ENCODE measurements at regions not wholly inside any gene's neighbourhood (a gene's known extent, or its start where the extent isn't known, plus 50 kb on each side); places are given as distances from the start of the nearest gene placed in this dataset.

DNA sequence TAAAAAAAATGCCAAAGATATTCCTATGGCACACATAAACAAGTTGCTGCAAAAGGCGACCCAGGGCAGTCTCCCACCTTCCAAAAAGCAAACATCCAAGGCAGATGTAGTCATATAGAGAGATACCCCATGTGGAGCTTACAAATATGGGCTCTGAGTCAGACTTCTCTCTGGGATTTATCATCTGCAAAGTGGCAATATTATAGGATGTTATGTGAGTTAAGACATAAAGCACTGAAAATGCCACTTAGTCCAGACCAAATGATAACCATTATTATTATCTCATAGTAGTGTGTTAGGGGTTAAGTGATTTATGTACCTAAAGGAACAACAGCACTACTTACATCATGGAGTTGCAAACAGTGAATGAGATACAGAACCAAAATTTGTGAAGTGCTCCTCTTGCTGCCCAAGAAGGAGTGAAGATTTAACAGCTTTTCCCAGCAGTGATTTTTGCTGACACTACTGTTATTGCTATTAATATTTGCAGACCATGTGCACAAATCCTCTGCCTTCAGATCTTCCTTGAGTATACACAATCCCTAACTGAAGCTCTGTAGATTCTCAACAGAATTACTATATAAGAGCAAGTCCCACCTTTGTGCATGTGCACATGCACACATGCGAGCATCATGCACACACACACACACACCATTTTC is 560.0 kb upstream of the SALL1 start:
- 100% methylated on average over 1 of the region's 2 CpGs; no CpG with 5 or more reads in 1 of the 2 experiments for WGBS, 2 experiments (ENCODE audit: insufficient coverage in 2 of 2)
- Histone ChIP-seq H3K36me3 (ENCODE audit: control insufficient read depth, insufficient read depth, low read length) (no peaks in the 10 kb centered on the region), H3K27ac (ENCODE audit: low read depth, low read length, severe bottlenecking) (no peak overlapping the region), H3K9me3 (ENCODE audit: control insufficient read depth, low read length) (peaks cover 10% of the 10 kb centered on the region), H3K4me1 (ENCODE audit: control insufficient read depth, insufficient read depth, low read length, poor library complexity, severe bottlenecking) (no peaks in the 10 kb centered on the region), H3K4me3 (ENCODE audit: extremely low read depth, insufficient read depth, low read length, poor library complexity, severe bottlenecking) (no peak overlapping the region)

DNA sequence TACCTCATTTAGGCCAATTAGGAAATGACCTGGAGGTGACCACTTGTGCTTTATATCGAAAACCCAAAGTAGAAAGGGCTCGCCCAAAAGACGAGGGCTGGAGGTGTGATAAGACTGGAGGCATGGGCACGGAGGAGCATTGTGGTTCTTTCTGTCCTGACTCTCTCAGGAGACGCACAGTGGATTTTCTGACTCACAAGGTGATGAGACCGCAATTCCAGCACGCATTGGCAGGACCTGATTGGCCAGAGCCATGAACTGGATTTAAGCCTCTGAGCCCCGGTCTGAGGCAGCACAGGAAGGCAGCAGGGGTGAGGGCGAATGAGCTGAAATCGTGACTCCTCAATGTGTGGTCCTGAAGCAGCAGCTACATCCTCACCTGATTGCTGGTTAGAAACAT is 559.1 kb upstream of the SALL1 start:
- H3K27ac ChIP-seq (ENCODE audit: low read depth, low read length, severe bottlenecking) = no peak overlapping the region
- no peak overlapping the region for H3K4me3 ChIP-seq (ENCODE audit: extremely low read depth, insufficient read depth, low read length, poor library complexity, severe bottlenecking)
- WGBS, 2 experiments (ENCODE audit: insufficient coverage in 2 of 2) = 89 to 91% methylated on average over 9 to 10 of the region's 10 CpGs
- H3K9me3 ChIP-seq (ENCODE audit: control insufficient read depth, low read length) = peaks cover 10% of the 10 kb centered on the region
- H3K4me1 ChIP-seq (ENCODE audit: control insufficient read depth, insufficient read depth, low read length, poor library complexity, severe bottlenecking) = no peaks in the 10 kb centered on the region
- H3K36me3 ChIP-seq (ENCODE audit: control insufficient read depth, insufficient read depth, low read length) = no peaks in the 10 kb centered on the region

DNA sequence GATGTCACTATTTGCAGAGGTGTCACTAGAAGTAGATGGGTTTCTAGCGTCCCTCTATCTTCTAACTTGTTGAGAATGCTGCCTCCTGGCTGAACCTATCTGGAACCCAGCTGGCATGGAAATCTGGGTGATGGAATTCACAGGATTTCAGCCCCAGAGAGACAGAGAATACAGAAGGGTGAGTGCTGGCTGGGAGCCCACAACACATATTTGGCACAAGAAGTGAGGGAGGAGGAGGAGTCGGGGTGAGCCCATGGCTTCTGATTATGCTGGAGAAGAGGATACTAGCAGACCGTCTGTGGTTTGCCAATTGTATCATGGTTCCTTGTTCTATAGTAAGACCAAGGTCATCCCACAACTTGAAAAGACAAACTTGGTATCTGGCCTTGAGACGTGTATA is 557.8 kb upstream of the SALL1 start:
- H3K36me3 ChIP-seq (ENCODE audit: control insufficient read depth, insufficient read depth, low read length) = no peaks in the 10 kb centered on the region
- H3K27ac ChIP-seq (ENCODE audit: low read depth, low read length, severe bottlenecking) = no peak overlapping the region
- no peaks in the 10 kb centered on the region for H3K4me1 ChIP-seq (ENCODE audit: control insufficient read depth, insufficient read depth, low read length, poor library complexity, severe bottlenecking)
- 90 to 96% methylated on average over 2 to 3 of the region's 4 CpGs for WGBS, 2 experiments (ENCODE audit: insufficient coverage in 2 of 2)
- no peak overlapping the region for H3K4me3 ChIP-seq (ENCODE audit: extremely low read depth, insufficient read depth, low read length, poor library complexity, severe bottlenecking)
- no peaks in the 10 kb centered on the region for H3K9me3 ChIP-seq (ENCODE audit: control insufficient read depth, low read length)

DNA sequence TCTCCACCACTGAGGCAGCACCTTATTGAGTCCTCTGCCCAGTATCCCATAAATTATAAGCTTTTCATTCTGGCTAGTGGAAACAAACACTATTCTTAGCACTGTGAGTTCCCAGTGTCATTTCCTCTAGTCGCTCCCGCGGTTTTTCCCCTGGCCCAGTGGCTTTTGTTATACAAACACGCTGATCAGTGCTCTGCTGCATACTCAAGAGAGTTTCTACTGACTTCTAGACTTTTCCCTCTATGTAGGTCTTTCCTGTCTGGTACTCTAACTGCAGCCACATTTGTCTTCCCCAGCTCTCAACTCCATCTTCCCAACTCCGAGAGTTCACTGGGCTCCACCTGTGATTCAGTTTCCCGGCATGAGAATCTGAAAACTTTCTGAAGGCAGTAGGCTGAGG is 556.6 kb upstream of the SALL1 start:
- H3K36me3 ChIP-seq (ENCODE audit: control insufficient read depth, insufficient read depth, low read length) = no peaks in the 10 kb centered on the region
- H3K27ac ChIP-seq (ENCODE audit: low read depth, low read length, severe bottlenecking) = no peak overlapping the region
- no peaks in the 10 kb centered on the region for H3K9me3 ChIP-seq (ENCODE audit: control insufficient read depth, low read length)
- no peaks in the 10 kb centered on the region for H3K4me1 ChIP-seq (ENCODE audit: control insufficient read depth, insufficient read depth, low read length, poor library complexity, severe bottlenecking)
- H3K4me3 ChIP-seq (ENCODE audit: extremely low read depth, insufficient read depth, low read length, poor library complexity, severe bottlenecking) = no peak overlapping the region
- WGBS, 2 experiments (ENCODE audit: insufficient coverage in 2 of 2) = 51 to 62% methylated on average over 5 to 6 of the region's 6 CpGs

DNA sequence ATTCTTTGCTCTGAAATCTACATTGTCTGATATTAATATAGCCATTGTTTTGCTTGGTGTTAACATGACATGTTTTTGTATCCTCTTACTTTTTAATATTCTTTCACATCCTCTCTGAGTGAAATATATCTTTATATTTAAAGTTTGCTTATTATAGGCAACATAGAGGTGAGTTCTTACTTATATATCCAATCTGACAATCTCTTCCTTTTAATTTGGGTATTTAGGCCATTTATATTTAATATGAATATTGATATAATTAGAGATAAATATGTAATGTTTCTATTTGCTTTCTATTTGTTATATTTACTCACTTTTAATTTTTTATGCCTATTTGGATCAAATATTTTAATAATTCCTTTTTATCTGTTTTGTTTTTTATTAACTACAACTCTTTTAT is 554.1 kb upstream of the SALL1 start:
- H3K36me3 ChIP-seq (ENCODE audit: control insufficient read depth, insufficient read depth, low read length) = no peaks in the 10 kb centered on the region
- no peaks in the 10 kb centered on the region for H3K4me1 ChIP-seq (ENCODE audit: control insufficient read depth, insufficient read depth, low read length, poor library complexity, severe bottlenecking)
- H3K27ac ChIP-seq (ENCODE audit: low read depth, low read length, severe bottlenecking) = no peak overlapping the region
- no peaks in the 10 kb centered on the region for H3K9me3 ChIP-seq (ENCODE audit: control insufficient read depth, low read length)
- H3K4me3 ChIP-seq (ENCODE audit: extremely low read depth, insufficient read depth, low read length, poor library complexity, severe bottlenecking) = no peak overlapping the region

- Histone ChIP-seq H3K4me3 (ENCODE audit: extremely low read depth, insufficient read depth, low read length, poor library complexity, severe bottlenecking) (no peak overlapping the region), H3K9me3 (ENCODE audit: control insufficient read depth, low read length) (no peaks in the 10 kb centered on the region), H3K27ac (ENCODE audit: low read depth, low read length, severe bottlenecking) (no peak overlapping the region), H3K36me3 (ENCODE audit: control insufficient read depth, insufficient read depth, low read length) (no peaks in the 10 kb centered on the region), H3K4me1 (ENCODE audit: control insufficient read depth, insufficient read depth, low read length, poor library complexity, severe bottlenecking) (no peaks in the 10 kb centered on the region)
- WGBS, 2 experiments (ENCODE audit: insufficient coverage in 2 of 2) = no CpG with 5 or more reads among the region's 1 CpG
These were observed 550.0 kb upstream of the SALL1 start for GRCh38 chr16:51701025-51701424.

GRCh38 chr16:51699686-51700396 is 548.8 kb upstream of the SALL1 start:
- Histone ChIP-seq H3K9me3 (ENCODE audit: control insufficient read depth, low read length) (no peaks in the 10 kb centered on the region), H3K4me1 (ENCODE audit: control insufficient read depth, insufficient read depth, low read length, poor library complexity, severe bottlenecking) (no peaks in the 10 kb centered on the region), H3K4me3 (ENCODE audit: extremely low read depth, insufficient read depth, low read length, poor library complexity, severe bottlenecking) (no peak overlapping the region), H3K36me3 (ENCODE audit: control insufficient read depth, insufficient read depth, low read length) (no peaks in the 10 kb centered on the region), H3K27ac (ENCODE audit: low read depth, low read length, severe bottlenecking) (no peak overlapping the region)
- 80 to 95% methylated on average over 2 of the region's 5 CpGs for WGBS, 2 experiments (ENCODE audit: insufficient coverage in 2 of 2)

- Histone ChIP-seq H3K4me1 (ENCODE audit: control insufficient read depth, insufficient read depth, low read length, poor library complexity, severe bottlenecking) (no peaks in the 10 kb centered on the region), H3K36me3 (ENCODE audit: control insufficient read depth, insufficient read depth, low read length) (no peaks in the 10 kb centered on the region), H3K4me3 (ENCODE audit: extremely low read depth, insufficient read depth, low read length, poor library complexity, severe bottlenecking) (no peak overlapping the region), H3K27ac (ENCODE audit: low read depth, low read length, severe bottlenecking) (no peak overlapping the region), H3K9me3 (ENCODE audit: control insufficient read depth, low read length) (no peaks in the 10 kb centered on the region)
- 83 to 85% methylated on average over 1 to 2 of the region's 2 CpGs for WGBS, 2 experiments (ENCODE audit: insufficient coverage in 2 of 2)
These were observed 547.6 kb upstream of the SALL1 start for GRCh38 chr16:51698647-51699046.

GRCh38 chr16:51697454-51697853 is 546.4 kb upstream of the SALL1 start:
- no peak overlapping the region for H3K27ac ChIP-seq (ENCODE audit: low read depth, low read length, severe bottlenecking)
- 63 to 100% methylated on average over 1 of the region's 2 CpGs for WGBS, 2 experiments (ENCODE audit: insufficient coverage in 2 of 2)
- H3K4me3 ChIP-seq (ENCODE audit: extremely low read depth, insufficient read depth, low read length, poor library complexity, severe bottlenecking) = no peak overlapping the region

GRCh38 chr16:51696376-51696775 is 545.3 kb upstream of the SALL1 start:
- Histone ChIP-seq H3K4me1 (ENCODE audit: control insufficient read depth, insufficient read depth, low read length, poor library complexity, severe bottlenecking) (no peaks in the 10 kb centered on the region), H3K4me3 (ENCODE audit: extremely low read depth, insufficient read depth, low read length, poor library complexity, severe bottlenecking) (no peak overlapping the region), H3K27ac (ENCODE audit: low read depth, low read length, severe bottlenecking) (no peak overlapping the region), H3K36me3 (ENCODE audit: control insufficient read depth, insufficient read depth, low read length) (no peaks in the 10 kb centered on the region), H3K9me3 (ENCODE audit: control insufficient read depth, low read length) (no peaks in the 10 kb centered on the region)
- 70% methylated on average over 1 of the region's 3 CpGs; no CpG with 5 or more reads in 1 of the 2 experiments for WGBS, 2 experiments (ENCODE audit: insufficient coverage in 2 of 2)

More at GRCh38 chr16:51697454-51697853, 546.4 kb upstream of the SALL1 start:
- no peaks in the 10 kb centered on the region for H3K4me1 ChIP-seq (ENCODE audit: control insufficient read depth, insufficient read depth, low read length, poor library complexity, severe bottlenecking)
- H3K36me3 ChIP-seq (ENCODE audit: control insufficient read depth, insufficient read depth, low read length) = no peaks in the 10 kb centered on the region
- H3K9me3 ChIP-seq (ENCODE audit: control insufficient read depth, low read length) = no peaks in the 10 kb centered on the region

DNA sequence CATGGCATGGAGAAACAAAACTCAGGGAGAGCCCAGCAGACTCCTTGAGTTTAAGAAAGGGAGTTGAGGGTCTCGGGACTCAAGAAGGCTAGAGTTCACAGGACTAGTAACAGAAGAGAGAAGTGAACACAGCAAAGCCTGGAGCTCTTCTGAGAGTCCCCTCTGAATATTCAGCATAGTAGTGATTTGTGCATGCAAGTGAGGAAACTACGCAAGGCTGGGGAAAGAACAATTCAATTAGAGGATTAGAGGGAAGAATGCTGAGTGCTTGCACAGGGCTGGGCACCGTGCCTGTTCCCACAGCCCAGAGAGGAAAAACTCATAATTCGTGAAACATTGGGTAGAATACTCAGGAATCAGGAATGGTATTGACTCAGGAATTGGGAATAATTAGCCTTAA is 540.0 kb upstream of the SALL1 start:
- WGBS, 2 experiments (ENCODE audit: insufficient coverage in 2 of 2) = 83 to 95% methylated on average over 3 to 4 of the region's 4 CpGs
- no peaks in the 10 kb centered on the region for H3K9me3 ChIP-seq (ENCODE audit: control insufficient read depth, low read length)
- no peak overlapping the region for H3K27ac ChIP-seq (ENCODE audit: low read depth, low read length, severe bottlenecking)
- no peak overlapping the region for H3K4me3 ChIP-seq (ENCODE audit: extremely low read depth, insufficient read depth, low read length, poor library complexity, severe bottlenecking)
- H3K36me3 ChIP-seq (ENCODE audit: control insufficient read depth, insufficient read depth, low read length) = no peaks in the 10 kb centered on the region
- H3K4me1 ChIP-seq (ENCODE audit: control insufficient read depth, insufficient read depth, low read length, poor library complexity, severe bottlenecking) = no peaks in the 10 kb centered on the region

Measured in mesodermal cell (in vitro differentiated cells).